Activated naive CD4-positive, alpha-beta T cell treated with anti-CD3 and anti-CD28 coated beads, Interleukin-2, amount 10 ng/mL, durations not matched to agents 7 days and 5 days (primary cell): ENCODE measurements at regions not wholly inside any gene's neighbourhood (a gene's known extent, or its start where the extent isn't known, plus 50 kb on each side); places are given as distances from the start of the nearest gene placed in this dataset.

Experiments
- CTCF ChIA-PET: fragments of 350-600 bp; sonication (Branson Sonifier 250); formaldehyde crosslinking; loops from one replicate; lab custom pipeline; 2021; ENCODE audit warnings: antibody characterized with exemption; lab: Charles Lee
- DNase-seq: peaks from one replicate; pipeline ENCODE4 v3.0.0-alpha.2; 2020
- H3K27ac Mint-ChIP-seq: one replicate; pipeline ENCODE4 v1.8.0; 2021; ENCODE audit warnings: mild to moderate bottlenecking, moderate library complexity, mixed read lengths
- H3K27me3 Mint-ChIP-seq: one replicate; pipeline ENCODE4 v1.8.0; 2021; ENCODE audit warnings: mild to moderate bottlenecking, mixed read lengths
- H3K36me3 Mint-ChIP-seq: one replicate; pipeline ENCODE4 v1.8.0; 2021; ENCODE audit warnings: mixed read lengths
- H3K4me1 Mint-ChIP-seq: one replicate; pipeline ENCODE4 v1.8.0; 2021; ENCODE audit warnings: mixed read lengths
- H3K4me3 Mint-ChIP-seq: one replicate; pipeline ENCODE4 v1.8.0; 2021; ENCODE audit warnings: mild to moderate bottlenecking, moderate library complexity, mixed read lengths
- H3K9me3 Mint-ChIP-seq: one replicate; pipeline ENCODE4 v1.8.0; 2021; ENCODE audit warnings: mixed read lengths

GRCh38 chr10:57973451-57973850 is 294.2 kb downstream of the IPMK start:
- CTCF ChIA-PET, result no interaction called here
- H3K4me1 Mint-ChIP-seq, result no peaks in the 10 kb centered on the region
- H3K9me3 Mint-ChIP-seq, result no peaks in the 10 kb centered on the region
- H3K27me3 Mint-ChIP-seq, result no peaks in the 10 kb centered on the region
- H3K4me3 Mint-ChIP-seq, result no peak overlapping the region
- H3K27ac Mint-ChIP-seq, result no peak overlapping the region
- DNase-seq, result no peak
- H3K36me3 Mint-ChIP-seq, result no peaks in the 10 kb centered on the region

- CTCF ChIA-PET, result no interaction called here
- no peaks in the 10 kb centered on the region for H3K27me3 Mint-ChIP-seq
- no peaks in the 10 kb centered on the region for H3K36me3 Mint-ChIP-seq
Measured at GRCh38 chr10:57972783-57973182, 294.9 kb downstream of the IPMK start.

GRCh38 chr10:57968328-57969016 is 299.2 kb downstream of the IPMK start:
- no peaks in the 10 kb centered on the region for H3K36me3 Mint-ChIP-seq
- no peak for DNase-seq
- peaks cover 3% of the 10 kb centered on the region for H3K9me3 Mint-ChIP-seq
- H3K4me1 Mint-ChIP-seq, result no peaks in the 10 kb centered on the region
- no peak overlapping the region for H3K27ac Mint-ChIP-seq
- CTCF ChIA-PET, result no interaction called here
- no peaks in the 10 kb centered on the region for H3K27me3 Mint-ChIP-seq
- no peak overlapping the region for H3K4me3 Mint-ChIP-seq

More at GRCh38 chr10:57972783-57973182, 294.9 kb downstream of the IPMK start:
- Mint-ChIP-seq H3K9me3 (no peaks in the 10 kb centered on the region), H3K4me1 (no peaks in the 10 kb centered on the region), H3K27ac (no peak overlapping the region), H3K4me3 (no peak overlapping the region)
- no peak for DNase-seq

GRCh38 chr10:57964351-57964750 is 303.3 kb downstream of the IPMK start:
- no peak overlapping the region for H3K27ac Mint-ChIP-seq
- CTCF ChIA-PET, result no interaction called here
- H3K27me3 Mint-ChIP-seq, result no peaks in the 10 kb centered on the region
- H3K36me3 Mint-ChIP-seq, result no peaks in the 10 kb centered on the region
- DNase-seq, result no peak
- H3K4me1 Mint-ChIP-seq, result no peaks in the 10 kb centered on the region
- H3K4me3 Mint-ChIP-seq, result no peak overlapping the region
- peaks cover 3% of the 10 kb centered on the region for H3K9me3 Mint-ChIP-seq

- H3K4me1 Mint-ChIP-seq, result no peaks in the 10 kb centered on the region
- no peaks in the 10 kb centered on the region for H3K27me3 Mint-ChIP-seq
- H3K4me3 Mint-ChIP-seq, result no peak overlapping the region
- CTCF ChIA-PET, result no interaction called here
- peaks cover 3% of the 10 kb centered on the region for H3K9me3 Mint-ChIP-seq
- H3K36me3 Mint-ChIP-seq, result no peaks in the 10 kb centered on the region
- no peak overlapping the region for H3K27ac Mint-ChIP-seq
- DNase-seq, result no peak
Measured at GRCh38 chr10:57963546-57963945, 304.1 kb downstream of the IPMK start.

GRCh38 chr10:57962839-57963238 is 304.9 kb downstream of the IPMK start:
- no peak overlapping the region for H3K4me3 Mint-ChIP-seq
- no peak for DNase-seq

GRCh38 chr10:57961487-57961886 is 306.2 kb downstream of the IPMK start:
- H3K27ac Mint-ChIP-seq, result no peak overlapping the region
- CTCF ChIA-PET, result no interaction called here
- H3K36me3 Mint-ChIP-seq, result no peaks in the 10 kb centered on the region
- no peaks in the 10 kb centered on the region for H3K27me3 Mint-ChIP-seq
- no peaks in the 10 kb centered on the region for H3K9me3 Mint-ChIP-seq
- no peak for DNase-seq
- H3K4me1 Mint-ChIP-seq, result no peaks in the 10 kb centered on the region
- no peak overlapping the region for H3K4me3 Mint-ChIP-seq

More at GRCh38 chr10:57962839-57963238, 304.9 kb downstream of the IPMK start:
- Mint-ChIP-seq H3K27ac (no peak overlapping the region), H3K4me1 (no peaks in the 10 kb centered on the region), H3K27me3 (no peaks in the 10 kb centered on the region), H3K9me3 (peaks cover 3% of the 10 kb centered on the region), H3K36me3 (no peaks in the 10 kb centered on the region)
- CTCF ChIA-PET, result no interaction called here

- Mint-ChIP-seq H3K27ac (no peak overlapping the region), H3K9me3 (no peaks in the 10 kb centered on the region), H3K4me3 (no peak overlapping the region), H3K27me3 (no peaks in the 10 kb centered on the region), H3K4me1 (no peaks in the 10 kb centered on the region), H3K36me3 (no peaks in the 10 kb centered on the region)
- DNase-seq, result no peak
- CTCF ChIA-PET, result no interaction called here
Measured at GRCh38 chr10:57960406-57960805, 307.3 kb downstream of the IPMK start.

GRCh38 chr10:57959318-57960006 is 308.2 kb downstream of the IPMK start:
- H3K9me3 Mint-ChIP-seq, result no peaks in the 10 kb centered on the region
- CTCF ChIA-PET, result interaction anchor here (0.6 kb wide), 1 partner anchor 369 kb away, joined by 3 read pairs; no protein-coding TSS in a partner anchor
- no peaks in the 10 kb centered on the region for H3K27me3 Mint-ChIP-seq
- H3K36me3 Mint-ChIP-seq, result no peaks in the 10 kb centered on the region
- H3K4me1 Mint-ChIP-seq, result no peaks in the 10 kb centered on the region
- H3K4me3 Mint-ChIP-seq, result no peak overlapping the region
- DNase-seq, result no peak
- no peak overlapping the region for H3K27ac Mint-ChIP-seq

- Mint-ChIP-seq H3K4me3 (no peak overlapping the region), H3K4me1 (no peaks in the 10 kb centered on the region), H3K9me3 (no peaks in the 10 kb centered on the region), H3K27ac (no peak overlapping the region), H3K27me3 (no peaks in the 10 kb centered on the region), H3K36me3 (no peaks in the 10 kb centered on the region)
- DNase-seq, result no peak
- CTCF ChIA-PET, result no interaction called here
Measured at GRCh38 chr10:57955076-57955475, 312.6 kb downstream of the IPMK start.

GRCh38 chr10:57952741-57953140 is 315.0 kb downstream of the IPMK start:
- Mint-ChIP-seq H3K4me3 (no peak overlapping the region), H3K4me1 (no peaks in the 10 kb centered on the region), H3K27me3 (no peaks in the 10 kb centered on the region), H3K36me3 (no peaks in the 10 kb centered on the region), H3K9me3 (no peaks in the 10 kb centered on the region), H3K27ac (no peak overlapping the region)
- CTCF ChIA-PET, result no interaction called here
- DNase-seq, result no peak

- no peaks in the 10 kb centered on the region for H3K27me3 Mint-ChIP-seq
- no peak overlapping the region for H3K4me3 Mint-ChIP-seq
- H3K4me1 Mint-ChIP-seq, result no peaks in the 10 kb centered on the region
- CTCF ChIA-PET, result no interaction called here
- H3K27ac Mint-ChIP-seq, result no peak overlapping the region
- no peaks in the 10 kb centered on the region for H3K9me3 Mint-ChIP-seq
- no peak for DNase-seq
- H3K36me3 Mint-ChIP-seq, result no peaks in the 10 kb centered on the region
Measured at GRCh38 chr10:57950442-57950974, 317.2 kb downstream of the IPMK start.

- no peak for DNase-seq
- H3K36me3 Mint-ChIP-seq, result no peaks in the 10 kb centered on the region
Measured at GRCh38 chr10:57948796-57949195, 318.9 kb downstream of the IPMK start.

GRCh38 chr10:57946833-57947232 is 320.9 kb downstream of the IPMK start:
- H3K27ac Mint-ChIP-seq, result no peak overlapping the region
- CTCF ChIA-PET, result no interaction called here
- no peaks in the 10 kb centered on the region for H3K9me3 Mint-ChIP-seq

More at GRCh38 chr10:57948796-57949195, 318.9 kb downstream of the IPMK start:
- Mint-ChIP-seq H3K9me3 (no peaks in the 10 kb centered on the region), H3K27me3 (no peaks in the 10 kb centered on the region), H3K4me1 (no peaks in the 10 kb centered on the region), H3K27ac (no peak overlapping the region), H3K4me3 (no peak overlapping the region)
- CTCF ChIA-PET, result no interaction called here

GRCh38 chr10:57943701-57944100 is 324.0 kb downstream of the IPMK start:
- DNase-seq, result no peak
- H3K9me3 Mint-ChIP-seq, result no peaks in the 10 kb centered on the region
- CTCF ChIA-PET, result no interaction called here
- no peaks in the 10 kb centered on the region for H3K36me3 Mint-ChIP-seq
- no peak overlapping the region for H3K4me3 Mint-ChIP-seq
- no peaks in the 10 kb centered on the region for H3K27me3 Mint-ChIP-seq
- no peak overlapping the region for H3K27ac Mint-ChIP-seq
- H3K4me1 Mint-ChIP-seq, result no peaks in the 10 kb centered on the region

More at GRCh38 chr10:57946833-57947232, 320.9 kb downstream of the IPMK start:
- H3K4me1 Mint-ChIP-seq, result no peaks in the 10 kb centered on the region
- H3K36me3 Mint-ChIP-seq, result no peaks in the 10 kb centered on the region
- DNase-seq, result no peak
- no peaks in the 10 kb centered on the region for H3K27me3 Mint-ChIP-seq
- no peak overlapping the region for H3K4me3 Mint-ChIP-seq
